Dedifferentiated amniotic fluid mesenchymal stem cell (primary cell): ENCODE measurements at regions not wholly inside any gene's neighbourhood (a gene's known extent, or its start where the extent isn't known, plus 50 kb on each side); places are given as distances from the start of the nearest gene placed in this dataset.
A peak's percentile ranks its signal among the peaks of the same experiment; 100 is the strongest.

Source experiments
- DNase-seq: peaks from one replicate; pipeline ENCODE4 v3.0.0-alpha.2; 2016; ENCODE audit errors: extremely low spot score

DNA sequence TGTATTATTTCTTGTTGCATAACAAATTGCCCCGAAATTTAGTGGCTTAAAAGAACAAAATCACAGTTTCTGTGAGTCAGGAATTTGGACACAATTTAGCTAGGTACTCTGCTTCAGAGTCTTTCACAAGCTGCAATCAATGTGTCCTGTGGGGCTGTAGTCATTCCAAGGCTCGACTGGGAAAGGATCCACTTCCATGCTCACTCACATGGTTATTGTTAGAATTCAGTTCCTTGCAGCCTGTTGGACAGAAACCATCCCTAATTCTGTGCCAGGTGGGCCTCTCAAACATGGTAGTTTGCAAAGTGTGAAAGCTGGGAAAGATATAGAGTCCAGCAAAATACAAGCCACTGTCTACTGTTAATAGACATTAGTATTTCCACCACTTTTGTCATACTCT is 59.7 kb upstream of the ARID2 start:
- DNase-seq, result no peak

- no peak for DNase-seq
These were observed 59.0 kb upstream of the ARID2 start for GRCh38 chr12:45670346-45671065.

- DNase-seq, result peak; percentile 60
These were observed 58.3 kb upstream of the ARID2 start for GRCh38 chr12:45671254-45671653.

- DNase-seq, result peak; percentile 92
These were observed 55.1 kb upstream of the ARID2 start for GRCh38 chr12:45674181-45674977.

GRCh38 chr12:45675534-45675933 is 54.0 kb upstream of the ARID2 start:
- DNase-seq, result no peak
